GM19372 (cell line): ENCODE measurements at regions not wholly inside any gene's neighbourhood (a gene's known extent, or its start where the extent isn't known, plus 50 kb on each side); places are given as distances from the start of the nearest gene placed in this dataset.
"Not testable (repeated sequence)": the region's sequence is repeated elsewhere in the genome, so short reads cannot be mapped to it uniquely, and the experiment has no call there.

Experiments
- ATAC-seq: cut with Tn5 transposase; IDR thresholded peaks from one replicate; pipeline ENCODE4 v1.9.1; 2021; ENCODE audit warnings: mild to moderate bottlenecking, low read depth, moderate library complexity; ENCODE audit not compliant: unreplicated experiment

DNA sequence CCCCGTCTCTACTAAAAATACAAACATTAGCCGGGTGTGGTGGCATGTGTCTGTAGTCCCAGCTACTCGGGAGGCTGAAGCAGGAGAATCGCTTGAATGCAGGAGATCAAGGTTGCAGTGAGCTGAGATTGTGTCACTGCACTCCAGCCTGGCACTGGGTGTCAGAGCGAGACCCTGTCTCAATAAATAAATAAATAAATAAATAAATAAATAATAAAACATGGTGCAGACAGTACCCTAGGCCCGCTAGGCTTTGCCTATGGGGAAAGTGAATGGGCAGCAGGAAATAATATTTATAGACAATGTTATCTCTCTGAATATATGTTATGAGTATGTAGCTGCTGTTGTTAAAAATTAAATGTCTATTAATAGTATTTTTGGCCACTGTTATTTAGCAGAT lies 130.4 kb downstream of the LARP7 start:
- ATAC-seq, result no peak

DNA sequence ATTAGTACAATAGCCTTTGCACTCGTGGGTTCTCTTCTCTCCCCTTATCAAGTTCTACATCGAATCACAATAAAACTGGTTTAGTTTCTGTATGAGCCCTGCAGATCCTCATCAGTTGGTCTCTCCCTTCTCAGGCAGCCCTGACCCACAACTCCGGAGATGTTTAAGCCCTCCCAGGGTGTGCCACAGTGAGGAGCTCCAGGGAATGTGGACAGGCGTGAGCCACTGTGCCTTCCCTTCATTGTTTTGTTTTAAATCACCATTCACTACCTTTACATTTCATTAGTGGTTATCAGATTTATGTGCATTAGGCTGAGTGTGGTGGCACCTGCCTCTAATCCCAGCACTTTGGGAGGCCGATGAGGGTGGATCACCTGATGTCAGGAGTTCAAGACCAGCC lies 133.2 kb downstream of the LARP7 start:
- ATAC-seq, result no peak

DNA sequence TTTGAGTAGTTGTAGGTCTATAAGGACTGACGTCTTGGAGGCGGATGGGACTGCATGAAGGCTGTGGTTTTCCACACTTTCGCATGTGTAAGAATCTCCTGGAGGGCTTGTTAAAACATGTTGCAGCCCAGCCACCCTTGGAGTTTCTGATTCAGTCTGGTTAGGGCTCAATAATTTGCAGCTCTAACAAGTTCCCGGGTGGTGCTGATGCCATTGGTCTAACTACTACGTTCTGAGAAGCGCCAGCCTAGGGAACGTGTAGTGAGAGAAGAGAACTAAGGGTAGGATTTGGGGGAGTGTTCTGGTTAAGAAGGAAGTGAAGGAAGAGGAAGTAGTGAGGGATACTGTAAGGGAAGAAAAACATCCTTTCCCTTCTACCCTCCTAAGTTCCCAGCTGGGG lies 138.9 kb downstream of the LARP7 start:
- ATAC-seq, result no peak

DNA sequence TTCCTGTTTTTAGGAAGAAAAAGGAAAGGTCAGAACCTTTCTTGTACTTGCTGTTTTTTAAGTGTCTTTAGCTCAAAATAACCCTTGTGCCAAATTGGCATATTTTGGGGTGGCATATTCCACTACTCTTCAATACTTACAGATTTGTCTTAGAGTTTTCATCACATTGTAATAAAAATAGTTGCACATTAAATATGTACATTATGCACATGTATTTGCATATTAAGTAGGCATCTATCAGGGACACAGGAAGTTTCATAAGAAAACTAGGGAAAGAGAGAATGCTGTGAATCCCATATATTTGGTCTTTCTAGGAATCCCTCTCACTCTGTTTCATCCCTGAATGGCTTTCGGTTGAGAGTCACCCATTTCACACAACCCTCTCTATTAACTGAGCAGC lies 139.6 kb downstream of the LARP7 start:
- no peak for ATAC-seq

DNA sequence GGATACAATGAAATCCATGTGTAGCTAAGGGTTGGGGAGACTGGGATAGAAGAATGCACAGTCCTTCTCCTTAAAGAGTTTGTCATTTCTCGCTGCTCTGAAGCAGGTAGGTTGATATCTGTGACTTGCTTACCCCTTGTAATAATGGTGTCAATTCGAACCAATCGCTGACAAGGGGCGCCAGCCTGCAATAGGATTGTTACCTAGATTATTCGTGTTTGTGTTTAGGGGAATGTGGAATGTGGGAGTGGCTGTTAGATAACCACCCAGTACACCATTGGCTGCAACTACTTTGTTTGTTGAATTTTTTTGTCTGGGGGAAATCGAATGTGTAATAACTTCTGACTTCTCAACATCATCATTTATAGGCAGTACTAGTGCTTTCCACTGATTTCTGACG lies 141.6 kb downstream of the LARP7 start:
- no peak for ATAC-seq

DNA sequence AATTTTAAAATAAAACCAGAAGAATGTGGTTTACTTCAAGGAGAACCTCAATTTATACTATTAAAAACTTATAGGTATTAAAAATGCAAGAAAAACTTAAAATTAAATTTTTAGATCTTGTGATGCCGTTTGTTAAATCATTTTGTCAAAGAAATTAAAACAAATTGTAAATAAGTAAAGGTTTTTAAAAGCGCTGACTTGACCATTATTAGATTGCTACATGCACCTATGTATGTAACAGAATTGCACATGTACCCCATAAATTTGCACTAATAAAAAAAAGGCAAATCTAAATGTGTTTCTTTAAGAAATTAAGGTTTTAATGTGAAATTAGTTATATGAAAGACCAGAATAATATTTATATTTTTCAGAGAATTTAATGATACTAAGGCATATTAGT lies 156.1 kb downstream of the LARP7 start:
- no peak for ATAC-seq

DNA sequence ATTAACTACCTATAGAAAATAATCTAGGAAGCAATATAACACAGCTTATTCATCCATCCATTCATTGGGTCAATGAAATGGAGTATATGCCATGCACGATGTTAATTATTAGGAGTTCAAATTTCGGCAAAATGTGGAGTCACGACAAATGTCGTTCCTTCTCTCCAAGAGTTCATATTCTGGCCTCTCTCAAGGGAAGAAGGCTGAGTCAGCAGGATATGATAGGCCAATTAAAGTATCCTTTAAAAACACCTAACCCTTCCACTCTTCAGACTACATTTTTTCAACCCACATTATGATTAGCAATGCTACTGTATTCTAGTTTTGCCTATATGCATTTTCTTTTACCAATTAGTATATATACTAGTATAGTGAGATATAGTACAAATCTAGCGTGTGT lies 163.1 kb downstream of the LARP7 start:
- ATAC-seq, result no peak

DNA sequence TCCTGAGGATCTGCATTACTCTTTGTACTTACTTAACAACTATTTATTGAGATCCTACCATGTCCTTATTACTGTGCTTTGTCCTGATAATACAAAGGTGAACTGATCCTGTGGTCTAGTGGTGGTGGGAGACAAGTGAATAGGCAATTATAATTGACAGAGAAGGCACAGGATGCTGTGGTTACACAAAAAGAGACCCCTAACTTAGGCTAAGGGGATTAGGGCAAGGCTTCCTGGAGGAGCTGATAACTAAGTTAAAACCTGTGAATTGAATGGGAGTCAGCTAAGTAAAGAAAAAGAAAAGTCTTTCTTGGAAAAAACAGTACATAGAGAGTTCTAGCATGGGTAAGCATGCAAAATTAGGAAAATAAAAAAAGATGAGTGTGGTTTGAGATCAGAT lies 164.4 kb downstream of the LARP7 start:
- no peak for ATAC-seq

DNA sequence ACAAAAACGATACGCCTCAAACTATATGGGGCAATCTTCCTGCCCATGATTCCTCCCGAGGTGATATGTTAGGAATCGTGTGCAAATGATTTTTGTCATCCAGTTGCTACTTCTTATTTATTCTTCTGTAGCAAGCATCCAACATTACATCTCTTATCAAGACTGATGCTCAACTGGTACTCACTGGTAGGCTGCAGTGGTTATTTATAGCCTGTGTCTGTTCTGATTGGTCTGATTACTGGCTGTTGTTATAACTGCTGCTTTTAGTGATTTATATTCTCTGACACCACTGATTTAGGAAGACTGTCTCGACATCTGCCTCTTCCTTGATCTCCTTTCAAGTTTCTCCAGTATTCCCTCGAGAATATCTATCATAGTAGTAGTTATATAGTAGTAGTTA lies 165.8 kb downstream of the LARP7 start:
- ATAC-seq, result no peak

DNA sequence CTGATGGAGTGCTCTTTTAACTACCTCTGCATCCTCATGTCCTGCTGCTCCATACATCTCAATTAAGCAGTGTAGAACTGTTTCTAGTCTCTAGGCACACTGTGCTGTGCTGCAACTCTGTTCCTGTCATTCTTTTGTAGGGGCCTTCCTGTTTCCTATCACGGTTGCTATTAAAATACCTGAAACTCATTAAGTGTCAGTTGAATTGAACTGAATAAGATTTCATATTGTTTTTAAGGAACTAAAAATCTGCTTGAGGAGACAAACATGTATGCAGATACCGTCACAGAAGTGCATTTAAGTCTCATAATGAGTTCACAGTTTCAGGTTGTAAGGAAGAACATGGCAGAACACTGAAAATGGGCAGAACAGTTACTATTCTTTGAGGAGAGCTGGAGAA lies 170.1 kb downstream of the LARP7 start:
- ATAC-seq, result peak; percentile 65

DNA sequence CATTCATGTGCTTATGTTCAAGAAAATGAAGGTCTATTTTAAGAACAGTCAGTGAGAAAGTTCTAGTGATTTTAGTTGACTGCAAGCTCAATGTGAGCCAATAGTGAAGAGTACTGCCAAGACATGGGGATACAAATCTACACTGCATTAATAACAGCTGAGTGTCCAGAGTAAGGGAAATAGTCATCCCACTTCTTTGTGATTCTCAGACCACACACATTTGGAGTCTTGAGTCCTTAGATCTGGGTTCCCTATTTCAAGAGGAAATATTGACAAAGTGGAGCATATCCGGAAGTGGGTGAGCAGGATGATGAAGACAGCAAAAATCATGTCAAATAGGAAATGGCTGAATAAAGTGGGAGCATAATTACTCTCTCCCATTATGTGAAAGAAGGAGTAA lies 171.1 kb downstream of the LARP7 start:
- no peak for ATAC-seq

DNA sequence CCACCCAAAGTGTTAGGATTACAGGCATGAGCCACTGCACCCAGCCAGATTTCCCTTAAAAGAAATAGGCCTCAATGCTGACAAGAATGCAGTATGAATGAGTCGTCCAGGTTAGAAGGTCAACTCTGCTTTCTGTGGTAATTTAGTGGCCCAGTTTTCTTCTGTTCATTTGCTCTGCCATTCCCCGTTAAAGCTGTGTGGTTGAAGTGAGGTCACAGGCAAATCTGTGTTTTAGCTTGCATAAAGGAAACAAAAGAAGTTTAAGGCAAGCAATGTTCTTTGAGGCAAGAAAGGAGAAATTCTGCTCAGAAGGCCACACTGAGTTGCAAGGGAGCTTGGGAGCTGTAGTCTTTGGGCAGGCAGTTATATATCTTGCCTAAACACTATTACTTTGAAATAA lies 176.8 kb downstream of the LARP7 start:
- no peak for ATAC-seq

DNA sequence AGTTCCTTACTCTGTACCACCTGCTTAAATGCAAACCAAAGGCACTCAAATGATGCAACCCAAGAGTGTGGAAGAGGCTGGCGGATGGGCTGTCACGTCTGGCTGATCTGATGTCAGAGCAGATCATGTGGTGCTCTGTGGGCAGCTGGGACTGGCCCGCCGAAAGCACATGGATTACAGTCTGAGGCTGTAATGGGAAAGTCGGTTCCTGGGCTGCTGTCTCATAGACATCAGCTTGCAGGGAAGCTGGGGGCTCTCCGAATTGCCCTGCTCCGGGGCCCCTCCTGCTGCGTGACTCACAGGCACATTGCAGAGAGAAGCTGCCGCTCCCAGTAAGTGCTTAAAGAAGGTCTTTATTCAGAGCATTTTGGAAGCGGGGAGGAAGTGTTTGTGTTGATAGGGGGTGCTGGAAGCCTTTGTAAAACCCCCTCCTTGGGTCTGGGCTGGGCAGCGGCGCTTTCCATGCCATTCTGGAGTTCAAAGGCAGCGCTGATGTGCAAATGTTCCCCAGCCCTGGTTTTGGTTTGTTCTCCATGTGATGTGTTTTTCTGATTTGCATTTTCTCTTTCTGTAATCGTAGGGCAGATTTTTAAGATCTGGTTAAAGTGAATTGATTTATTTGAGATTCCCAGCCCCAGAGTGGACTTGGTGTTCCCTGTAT lies 181.1 kb downstream of the LARP7 start:
- ATAC-seq, result peak; percentile 90

DNA sequence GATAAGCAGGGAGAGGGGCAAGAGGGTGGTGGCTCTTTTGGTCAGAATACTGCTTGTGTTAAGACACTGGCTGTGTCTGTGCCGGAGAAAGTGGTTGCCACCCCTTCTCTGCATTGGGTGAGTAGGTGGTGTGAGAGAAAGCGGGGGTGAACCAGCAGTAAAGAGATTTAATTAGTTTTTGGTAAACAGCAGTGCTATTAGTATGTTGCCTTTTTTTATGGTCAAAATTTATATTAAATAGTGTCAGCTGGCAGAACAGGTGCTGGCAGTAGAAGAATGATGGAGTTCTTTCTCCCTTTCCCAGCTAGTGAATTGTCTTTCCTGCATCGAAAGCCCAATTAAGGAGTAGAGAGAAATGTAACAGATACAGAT lies 181.6 kb downstream of the LARP7 start:
- ATAC-seq, result peak; percentile 40

DNA sequence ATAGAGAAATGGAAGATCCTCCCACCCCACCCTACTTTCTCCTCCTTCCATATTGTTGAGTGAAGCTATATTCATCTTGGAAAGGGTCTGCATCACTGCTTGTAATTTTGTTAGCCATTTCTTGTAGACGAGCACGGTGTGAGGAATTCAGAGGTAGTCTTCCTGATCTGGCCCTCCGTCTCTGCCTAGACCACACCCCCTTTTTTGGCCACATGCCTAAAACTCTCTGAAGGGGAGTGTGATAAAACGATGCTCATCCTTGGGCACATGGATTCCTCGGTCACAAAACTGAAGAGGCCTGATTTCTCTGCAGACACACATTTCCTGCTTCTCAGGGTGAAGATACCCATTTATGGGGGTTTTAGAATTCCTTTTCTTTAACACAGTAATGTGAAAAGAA lies 182.8 kb downstream of the LARP7 start:
- ATAC-seq, result no peak

DNA sequence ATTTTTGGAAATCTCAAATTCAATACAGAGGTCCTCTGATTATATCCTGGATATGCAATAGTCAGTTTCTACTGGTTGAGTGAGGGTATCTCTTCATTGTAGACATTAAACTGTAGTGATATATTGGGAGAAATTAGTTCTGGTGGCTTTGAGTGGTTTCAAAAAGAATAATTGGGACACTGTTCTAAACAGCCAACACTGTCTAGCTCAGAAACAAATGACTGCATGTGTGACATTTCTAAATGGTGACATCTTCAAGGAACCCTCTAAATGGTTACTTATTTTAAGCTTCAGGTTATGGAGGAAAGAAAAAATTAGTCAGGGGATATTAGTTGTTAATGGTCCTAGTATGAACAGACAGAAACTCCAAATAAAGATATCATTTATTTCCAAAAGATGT lies 186.2 kb downstream of the LARP7 start:
- ATAC-seq, result no peak

DNA sequence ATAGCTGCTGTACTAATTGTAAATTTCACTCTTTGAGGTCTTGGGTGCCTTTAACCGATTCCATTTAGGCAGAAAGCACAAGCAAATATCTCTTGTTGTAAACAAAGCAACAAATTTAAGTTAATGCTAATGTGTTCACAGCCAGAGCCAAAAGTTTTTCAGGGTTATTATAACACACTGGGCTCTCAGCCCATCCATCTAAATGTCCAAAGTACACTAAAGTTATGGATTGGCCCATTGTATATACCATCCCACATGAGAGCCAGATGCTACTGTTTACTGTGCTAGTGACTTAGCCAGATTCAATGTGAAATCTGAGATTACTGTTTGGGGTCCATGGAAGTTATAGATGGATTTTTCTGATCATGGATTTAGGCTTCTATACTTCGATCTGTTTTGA lies 186.7 kb downstream of the LARP7 start:
- no peak for ATAC-seq

DNA sequence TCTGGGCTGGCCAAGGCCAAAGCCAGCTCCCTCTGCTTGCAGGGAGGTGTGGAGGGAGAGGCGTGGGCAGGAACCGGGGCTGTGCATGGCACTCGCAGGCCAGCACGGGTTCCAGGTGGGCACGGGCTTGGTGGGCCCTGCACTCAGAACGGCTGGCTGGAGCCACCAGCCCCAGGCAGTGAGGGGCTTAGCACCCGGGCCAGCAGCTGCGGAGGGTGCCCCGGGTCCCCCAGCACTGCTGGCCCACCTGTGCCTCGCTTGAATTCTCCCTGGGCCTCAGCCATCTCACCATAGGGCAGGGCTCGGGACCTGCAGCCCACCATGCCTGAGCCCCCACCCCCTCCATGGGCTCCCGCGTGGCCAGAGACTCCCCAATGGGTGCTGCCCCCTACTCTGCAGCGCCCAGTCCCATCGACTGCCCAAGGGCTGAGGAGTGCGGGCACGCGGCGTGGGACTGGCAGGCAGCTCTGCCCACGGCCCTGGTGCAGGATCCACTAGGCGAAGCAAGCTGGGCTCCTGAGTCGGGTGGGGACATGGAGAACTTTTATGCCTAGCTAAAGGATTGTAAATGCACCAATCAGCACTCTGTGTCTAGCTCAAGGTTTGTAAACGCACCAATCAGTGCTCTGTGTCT lies 193.9 kb downstream of the LARP7 start:
- no peak for ATAC-seq

DNA sequence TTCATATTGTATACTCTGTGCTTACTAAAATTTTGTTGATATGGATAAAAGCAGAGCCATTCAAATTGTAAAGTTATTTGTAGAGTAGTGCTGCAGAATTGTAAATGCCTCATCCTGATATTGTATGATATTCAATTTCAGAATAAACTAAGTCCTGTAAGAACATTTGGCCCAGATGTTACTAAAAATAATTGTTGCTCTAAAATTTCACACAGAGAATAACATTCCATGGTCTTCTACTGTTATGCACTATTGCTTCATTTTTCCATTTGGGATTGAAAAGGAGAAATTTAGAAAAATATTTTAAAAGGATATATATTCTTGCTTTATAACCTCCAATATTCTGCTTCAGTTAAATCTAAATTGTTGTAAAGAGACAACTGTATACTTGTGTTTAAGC lies 195.6 kb downstream of the LARP7 start:
- no peak for ATAC-seq

DNA sequence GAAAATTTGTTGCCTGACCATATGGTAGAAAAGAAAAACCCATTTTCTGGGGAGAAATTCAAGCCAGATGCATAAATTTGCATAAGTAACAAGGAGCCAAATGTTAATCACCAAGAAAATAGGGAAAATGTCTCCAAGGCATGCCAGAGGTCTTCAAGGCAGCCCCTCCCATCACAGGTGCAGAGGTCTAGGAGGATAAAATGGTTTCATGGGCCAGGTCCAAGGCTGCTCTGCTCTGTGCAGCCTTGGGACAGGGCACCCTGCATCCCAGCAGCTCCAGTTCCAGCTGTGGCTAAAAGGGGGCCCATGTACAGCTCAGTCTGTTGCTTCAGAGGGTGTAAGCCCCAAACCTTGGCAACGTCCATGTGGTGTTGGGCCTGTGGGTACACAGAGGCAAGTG lies 200.0 kb downstream of the LARP7 start:
- ATAC-seq, result no peak

DNA sequence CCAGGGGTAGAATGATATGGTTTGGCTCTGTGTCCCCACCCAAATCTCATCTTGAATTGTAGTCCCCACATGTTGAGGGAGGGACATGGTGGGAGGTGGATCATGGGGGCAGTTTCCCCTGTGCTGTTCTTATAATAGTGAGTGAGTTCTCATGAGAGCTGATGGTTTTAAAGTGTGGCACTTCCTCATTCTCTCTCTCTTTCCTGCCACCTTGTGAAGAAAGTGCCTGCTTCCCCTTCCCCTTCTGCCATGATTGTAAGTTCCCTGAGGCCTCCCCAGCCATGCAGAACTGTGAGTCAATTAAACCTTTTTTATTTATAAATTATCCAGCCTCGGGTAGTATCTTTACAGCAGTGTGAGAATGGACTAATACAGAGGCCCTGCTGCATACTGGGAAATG lies 201.1 kb downstream of the LARP7 start:
- ATAC-seq, result not testable (repeated sequence)

DNA sequence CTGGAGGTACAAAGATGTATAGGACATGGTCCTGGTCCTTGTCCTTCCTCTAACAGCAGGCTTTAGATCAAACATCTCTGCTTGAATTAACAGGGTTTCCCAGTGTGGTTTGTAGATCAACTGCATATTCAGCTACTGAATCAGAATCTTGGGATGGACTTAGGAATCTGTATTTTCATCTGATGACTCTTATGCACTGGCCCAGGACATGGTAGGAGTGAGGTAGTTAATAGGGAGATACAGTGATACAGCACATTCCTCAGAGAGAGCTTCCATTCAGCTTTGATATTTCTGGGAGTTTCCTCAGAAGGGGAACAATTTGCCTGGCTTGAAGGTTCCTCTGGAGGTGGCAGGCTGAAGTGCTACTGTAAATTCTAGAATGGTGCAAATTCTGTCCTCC lies 203.1 kb downstream of the LARP7 start:
- no peak for ATAC-seq

DNA sequence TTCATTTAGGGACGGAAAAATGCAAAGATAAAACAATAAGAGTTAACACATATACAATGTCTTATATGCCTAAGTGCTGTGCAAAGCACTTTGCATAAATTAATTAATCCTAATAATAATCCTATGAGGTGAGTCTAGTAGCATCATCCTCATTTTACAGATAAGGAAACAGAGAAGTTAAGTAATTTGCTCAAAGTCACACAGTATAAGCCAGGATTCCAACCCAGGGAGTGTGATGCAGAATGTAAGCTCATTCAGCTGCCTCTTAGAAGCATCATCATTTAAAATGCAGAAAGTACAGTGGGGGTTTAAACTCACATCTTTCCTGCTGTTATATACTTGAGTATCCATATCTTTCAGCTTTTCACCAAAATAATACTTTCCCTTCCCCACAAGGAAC lies 203.7 kb downstream of the LARP7 start:
- ATAC-seq, result no peak
